WTC11 (cell line): ENCODE measurements at regions not wholly inside any gene's neighbourhood (a gene's known extent, or its start where the extent isn't known, plus 50 kb on each side); places are given as distances from the start of the nearest gene placed in this dataset.

Source experiments
- NR3C1 ChIP-seq: sonication (generic); formaldehyde crosslinking; conservative IDR thresholded peaks from 2 replicates; pipeline ENCODE4 v1.8.1; 2023; ENCODE audit warnings: low read depth, mild to moderate bottlenecking, missing genetic modification reagents
- TEAD4 ChIP-seq: sonication (generic); formaldehyde crosslinking; IDR thresholded peaks from 2 replicates; pipeline ENCODE4 v1.8.0; 2022; ENCODE audit warnings: mild to moderate bottlenecking, missing genetic modification reagents
- TF ChIP-seq, protein P1 (sequence below): fragments of 200-600 bp; IDR thresholded peaks from 2 replicates; pipeline ENCODE4 v1.8.0; 2022; ENCODE audit warnings: antibody characterized with exemption
- TF ChIP-seq, protein P2 (sequence below): sonication (generic); formaldehyde crosslinking; IDR thresholded peaks from 2 replicates; pipeline ENCODE4 v1.8.0; 2022; ENCODE audit warnings: mild to moderate bottlenecking, missing genetic modification reagents
- TF ChIP-seq, protein P3 (sequence below): sonication (generic); formaldehyde crosslinking; IDR thresholded peaks from 2 replicates; pipeline ENCODE4 v1.8.1; 2023; ENCODE audit warnings: mild to moderate bottlenecking, moderate library complexity, missing genetic modification reagents
- TF ChIP-seq, protein P4 (sequence below): sonication (generic); formaldehyde crosslinking; IDR thresholded peaks from 2 replicates; pipeline ENCODE4 v1.8.0; 2022; ENCODE audit warnings: mild to moderate bottlenecking, missing genetic modification reagents
- TF ChIP-seq, protein P5 (sequence below): sonication (generic); formaldehyde crosslinking; IDR thresholded peaks from 2 replicates; pipeline ENCODE4 v1.8.1; 2023; ENCODE audit warnings: mild to moderate bottlenecking, missing genetic modification reagents
- TF ChIP-seq, protein P6 (sequence below): fragments of 250-450 bp; sonication (Bioruptor Pico); IDR thresholded peaks from 2 replicates; pipeline ENCODE4 v1.9.0; 2021; ENCODE audit warnings: mild to moderate bottlenecking

DNA sequence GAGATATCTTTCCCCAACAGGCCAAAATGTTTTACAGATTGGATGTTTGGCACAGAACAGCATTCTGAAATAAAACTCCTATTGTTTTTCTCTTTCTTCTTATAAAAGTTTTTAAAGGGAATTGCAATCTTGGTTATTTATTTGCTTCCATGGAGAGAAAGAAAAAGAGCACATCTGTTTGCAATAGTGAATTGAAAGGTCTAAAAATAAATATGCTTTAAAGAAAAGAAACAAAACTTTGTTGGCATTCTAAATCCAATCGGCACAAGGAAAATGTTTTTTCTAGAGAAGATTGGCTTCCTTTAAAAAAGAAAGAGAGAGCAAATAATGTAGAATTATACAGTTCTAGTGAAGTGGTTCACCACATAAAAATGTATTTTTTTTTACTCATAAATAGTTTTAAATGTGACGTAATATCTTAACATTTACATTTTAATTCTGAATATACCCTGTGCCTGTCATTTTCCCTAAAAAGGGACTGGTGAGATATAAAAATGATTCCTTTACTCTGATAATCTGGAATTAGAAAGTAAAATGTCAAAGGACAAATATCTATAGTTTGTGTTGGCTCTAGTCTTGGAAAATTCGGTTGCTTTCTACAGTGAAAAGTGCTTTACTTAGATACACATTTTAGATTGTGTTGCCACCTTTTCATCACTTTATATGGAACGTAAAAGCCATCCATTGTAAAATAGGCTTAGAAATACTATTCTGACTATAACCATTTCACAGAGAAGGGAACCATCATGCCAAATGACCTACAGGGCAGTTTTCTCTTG lies 257.4 kb upstream of the CBLB start:
- TF ChIP-seq, protein P1, sequence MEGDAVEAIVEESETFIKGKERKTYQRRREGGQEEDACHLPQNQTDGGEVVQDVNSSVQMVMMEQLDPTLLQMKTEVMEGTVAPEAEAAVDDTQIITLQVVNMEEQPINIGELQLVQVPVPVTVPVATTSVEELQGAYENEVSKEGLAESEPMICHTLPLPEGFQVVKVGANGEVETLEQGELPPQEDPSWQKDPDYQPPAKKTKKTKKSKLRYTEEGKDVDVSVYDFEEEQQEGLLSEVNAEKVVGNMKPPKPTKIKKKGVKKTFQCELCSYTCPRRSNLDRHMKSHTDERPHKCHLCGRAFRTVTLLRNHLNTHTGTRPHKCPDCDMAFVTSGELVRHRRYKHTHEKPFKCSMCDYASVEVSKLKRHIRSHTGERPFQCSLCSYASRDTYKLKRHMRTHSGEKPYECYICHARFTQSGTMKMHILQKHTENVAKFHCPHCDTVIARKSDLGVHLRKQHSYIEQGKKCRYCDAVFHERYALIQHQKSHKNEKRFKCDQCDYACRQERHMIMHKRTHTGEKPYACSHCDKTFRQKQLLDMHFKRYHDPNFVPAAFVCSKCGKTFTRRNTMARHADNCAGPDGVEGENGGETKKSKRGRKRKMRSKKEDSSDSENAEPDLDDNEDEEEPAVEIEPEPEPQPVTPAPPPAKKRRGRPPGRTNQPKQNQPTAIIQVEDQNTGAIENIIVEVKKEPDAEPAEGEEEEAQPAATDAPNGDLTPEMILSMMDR: no peak
- TF ChIP-seq, protein P2, sequence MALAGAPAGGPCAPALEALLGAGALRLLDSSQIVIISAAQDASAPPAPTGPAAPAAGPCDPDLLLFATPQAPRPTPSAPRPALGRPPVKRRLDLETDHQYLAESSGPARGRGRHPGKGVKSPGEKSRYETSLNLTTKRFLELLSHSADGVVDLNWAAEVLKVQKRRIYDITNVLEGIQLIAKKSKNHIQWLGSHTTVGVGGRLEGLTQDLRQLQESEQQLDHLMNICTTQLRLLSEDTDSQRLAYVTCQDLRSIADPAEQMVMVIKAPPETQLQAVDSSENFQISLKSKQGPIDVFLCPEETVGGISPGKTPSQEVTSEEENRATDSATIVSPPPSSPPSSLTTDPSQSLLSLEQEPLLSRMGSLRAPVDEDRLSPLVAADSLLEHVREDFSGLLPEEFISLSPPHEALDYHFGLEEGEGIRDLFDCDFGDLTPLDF: no peak
- TF ChIP-seq TEAD4 (CRISPR knock-in tag): no peak
- TF ChIP-seq NR3C1 (CRISPR knock-in tag): no peak
- TF ChIP-seq, protein P3, sequence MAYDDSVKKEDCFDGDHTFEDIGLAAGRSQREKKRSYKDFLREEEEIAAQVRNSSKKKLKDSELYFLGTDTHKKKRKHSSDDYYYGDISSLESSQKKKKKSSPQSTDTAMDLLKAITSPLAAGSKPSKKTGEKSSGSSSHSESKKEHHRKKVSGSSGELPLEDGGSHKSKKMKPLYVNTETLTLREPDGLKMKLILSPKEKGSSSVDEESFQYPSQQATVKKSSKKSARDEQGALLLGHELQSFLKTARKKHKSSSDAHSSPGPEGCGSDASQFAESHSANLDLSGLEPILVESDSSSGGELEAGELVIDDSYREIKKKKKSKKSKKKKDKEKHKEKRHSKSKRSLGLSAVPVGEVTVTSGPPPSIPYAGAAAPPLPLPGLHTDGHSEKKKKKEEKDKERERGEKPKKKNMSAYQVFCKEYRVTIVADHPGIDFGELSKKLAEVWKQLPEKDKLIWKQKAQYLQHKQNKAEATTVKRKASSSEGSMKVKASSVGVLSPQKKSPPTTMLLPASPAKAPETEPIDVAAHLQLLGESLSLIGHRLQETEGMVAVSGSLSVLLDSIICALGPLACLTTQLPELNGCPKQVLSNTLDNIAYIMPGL (CRISPR knock-in tag): no peak
- TF ChIP-seq, protein P4, sequence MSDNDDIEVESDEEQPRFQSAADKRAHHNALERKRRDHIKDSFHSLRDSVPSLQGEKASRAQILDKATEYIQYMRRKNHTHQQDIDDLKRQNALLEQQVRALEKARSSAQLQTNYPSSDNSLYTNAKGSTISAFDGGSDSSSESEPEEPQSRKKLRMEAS (CRISPR knock-in tag): no peak
- TF ChIP-seq, protein P5, sequence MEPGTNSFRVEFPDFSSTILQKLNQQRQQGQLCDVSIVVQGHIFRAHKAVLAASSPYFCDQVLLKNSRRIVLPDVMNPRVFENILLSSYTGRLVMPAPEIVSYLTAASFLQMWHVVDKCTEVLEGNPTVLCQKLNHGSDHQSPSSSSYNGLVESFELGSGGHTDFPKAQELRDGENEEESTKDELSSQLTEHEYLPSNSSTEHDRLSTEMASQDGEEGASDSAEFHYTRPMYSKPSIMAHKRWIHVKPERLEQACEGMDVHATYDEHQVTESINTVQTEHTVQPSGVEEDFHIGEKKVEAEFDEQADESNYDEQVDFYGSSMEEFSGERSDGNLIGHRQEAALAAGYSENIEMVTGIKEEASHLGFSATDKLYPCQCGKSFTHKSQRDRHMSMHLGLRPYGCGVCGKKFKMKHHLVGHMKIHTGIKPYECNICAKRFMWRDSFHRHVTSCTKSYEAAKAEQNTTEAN (CRISPR knock-in tag): no peak
- TF ChIP-seq, protein P6, sequence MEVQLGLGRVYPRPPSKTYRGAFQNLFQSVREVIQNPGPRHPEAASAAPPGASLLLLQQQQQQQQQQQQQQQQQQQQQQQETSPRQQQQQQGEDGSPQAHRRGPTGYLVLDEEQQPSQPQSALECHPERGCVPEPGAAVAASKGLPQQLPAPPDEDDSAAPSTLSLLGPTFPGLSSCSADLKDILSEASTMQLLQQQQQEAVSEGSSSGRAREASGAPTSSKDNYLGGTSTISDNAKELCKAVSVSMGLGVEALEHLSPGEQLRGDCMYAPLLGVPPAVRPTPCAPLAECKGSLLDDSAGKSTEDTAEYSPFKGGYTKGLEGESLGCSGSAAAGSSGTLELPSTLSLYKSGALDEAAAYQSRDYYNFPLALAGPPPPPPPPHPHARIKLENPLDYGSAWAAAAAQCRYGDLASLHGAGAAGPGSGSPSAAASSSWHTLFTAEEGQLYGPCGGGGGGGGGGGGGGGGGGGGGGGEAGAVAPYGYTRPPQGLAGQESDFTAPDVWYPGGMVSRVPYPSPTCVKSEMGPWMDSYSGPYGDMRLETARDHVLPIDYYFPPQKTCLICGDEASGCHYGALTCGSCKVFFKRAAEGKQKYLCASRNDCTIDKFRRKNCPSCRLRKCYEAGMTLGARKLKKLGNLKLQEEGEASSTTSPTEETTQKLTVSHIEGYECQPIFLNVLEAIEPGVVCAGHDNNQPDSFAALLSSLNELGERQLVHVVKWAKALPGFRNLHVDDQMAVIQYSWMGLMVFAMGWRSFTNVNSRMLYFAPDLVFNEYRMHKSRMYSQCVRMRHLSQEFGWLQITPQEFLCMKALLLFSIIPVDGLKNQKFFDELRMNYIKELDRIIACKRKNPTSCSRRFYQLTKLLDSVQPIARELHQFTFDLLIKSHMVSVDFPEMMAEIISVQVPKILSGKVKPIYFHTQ: no peak
